ENCODE measurements at regions not wholly inside any gene's neighbourhood (a gene's known extent, or its start where the extent isn't known, plus 50 kb on each side); places are given as distances from the start of the nearest gene placed in this dataset.

DNA sequence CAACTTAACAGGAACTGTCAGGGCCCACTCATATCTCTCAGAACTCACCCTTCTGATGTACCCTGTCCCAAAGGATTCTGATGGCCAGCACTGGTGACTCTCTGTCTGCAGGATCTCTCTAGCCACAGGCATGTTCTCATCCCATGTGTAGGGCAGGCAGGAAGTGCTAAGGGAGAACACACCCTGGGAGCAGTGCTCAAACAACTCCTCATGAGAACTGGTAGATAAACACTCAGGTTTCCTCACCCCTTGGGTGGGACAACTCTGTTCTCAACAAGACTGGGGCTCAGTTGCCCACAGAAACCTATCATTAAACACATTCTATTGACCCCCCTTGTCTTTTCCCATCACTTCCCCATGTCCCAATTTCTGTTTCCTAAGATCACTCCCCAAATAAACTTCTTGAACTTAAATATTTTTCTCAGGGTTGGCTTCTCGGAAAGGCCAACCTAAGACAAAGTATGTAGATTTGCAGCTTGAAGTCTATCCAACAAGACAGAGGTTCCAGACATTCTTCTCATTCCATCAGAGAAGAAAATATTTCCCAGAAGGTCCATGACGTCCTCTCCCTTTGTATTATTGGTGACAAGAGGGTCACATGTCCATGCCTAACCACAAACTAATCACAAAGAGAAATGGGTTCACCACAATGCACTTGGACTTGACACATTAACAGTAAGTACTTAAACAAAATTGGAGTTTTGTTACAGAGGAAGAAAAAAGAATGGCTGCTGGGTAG is 276.6 kb upstream of the GADL1 start:
- TF ChIP-seq, protein P1, sequence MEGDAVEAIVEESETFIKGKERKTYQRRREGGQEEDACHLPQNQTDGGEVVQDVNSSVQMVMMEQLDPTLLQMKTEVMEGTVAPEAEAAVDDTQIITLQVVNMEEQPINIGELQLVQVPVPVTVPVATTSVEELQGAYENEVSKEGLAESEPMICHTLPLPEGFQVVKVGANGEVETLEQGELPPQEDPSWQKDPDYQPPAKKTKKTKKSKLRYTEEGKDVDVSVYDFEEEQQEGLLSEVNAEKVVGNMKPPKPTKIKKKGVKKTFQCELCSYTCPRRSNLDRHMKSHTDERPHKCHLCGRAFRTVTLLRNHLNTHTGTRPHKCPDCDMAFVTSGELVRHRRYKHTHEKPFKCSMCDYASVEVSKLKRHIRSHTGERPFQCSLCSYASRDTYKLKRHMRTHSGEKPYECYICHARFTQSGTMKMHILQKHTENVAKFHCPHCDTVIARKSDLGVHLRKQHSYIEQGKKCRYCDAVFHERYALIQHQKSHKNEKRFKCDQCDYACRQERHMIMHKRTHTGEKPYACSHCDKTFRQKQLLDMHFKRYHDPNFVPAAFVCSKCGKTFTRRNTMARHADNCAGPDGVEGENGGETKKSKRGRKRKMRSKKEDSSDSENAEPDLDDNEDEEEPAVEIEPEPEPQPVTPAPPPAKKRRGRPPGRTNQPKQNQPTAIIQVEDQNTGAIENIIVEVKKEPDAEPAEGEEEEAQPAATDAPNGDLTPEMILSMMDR (optimal IDR thresholded peaks at IDR 0.05 in 1 of 3, IDR thresholded peaks at IDR 0.05 in 1 of 3, conservative IDR thresholded peaks at IDR 0.05 in 1 of 3; ENCODE audit: extremely low read depth in 1 of 3, insufficient read depth in 2 of 3, low read length in 3 of 3): no peak
- TF ChIP-seq EZH2 (IDR thresholded peaks at IDR 0.05; ENCODE audit: low read length): no peak

Data from keratinocyte (primary cell).